Endothelial cell of umbilical vein (primary cell): ENCODE measurements at regions not wholly inside any gene's neighbourhood (a gene's known extent, or its start where the extent isn't known, plus 50 kb on each side); places are given as distances from the start of the nearest gene placed in this dataset.

Experiments used
- BruUV-seq: library from RNA; stranded (reverse); fragments of 400-500 nt; replicated peaks from 2 replicates; lab custom pipeline; 2021; lab: Mats Ljungman, UMichigan
- CTCF ChIA-PET: fragments of 300-600, 350-600 bp; sonication (Branson Sonifier 250); formaldehyde crosslinking; loops from one replicate; lab custom pipeline; 2021; ENCODE audit warnings: antibody characterized with exemption, inconsistent platforms; lab: Charles Lee
- POLR2A ChIA-PET: fragments of 300-600, 350-600 bp; sonication (Branson Sonifier 250); formaldehyde crosslinking; loops from one replicate; lab custom pipeline; 2021; ENCODE audit warnings: antibody characterized with exemption, inconsistent platforms; lab: Charles Lee
- DNase-seq: peaks from one replicate; pipeline ENCODE4 v3.0.0-alpha.2; 2011; ENCODE audit warnings: low read depth, low spot score
- FAIRE-seq: peaks from 2 replicates; lab custom pipeline; 2011; peaks lifted over from hg19 to GRCh38; lab: Jason Lieb, UNC
- H2AFZ ChIP-seq: 2 replicates; pipeline ENCODE4 v1.6.0; 2012; ENCODE audit warnings: low read depth, low read length, control low read depth, inconsistent platforms
- H3K27ac ChIP-seq: 2 replicates; pipeline ENCODE4 v1.5.1; 2011; ENCODE audit warnings: low read depth, mild to moderate bottlenecking, control low read depth, low read length, moderate library complexity; ENCODE audit not compliant: insufficient read depth
- H3K27me3 ChIP-seq, 2 experiments: 2 replicates each; pipeline versions ENCODE4 v1.6.0 to v1.6.1; 2011; ENCODE audit warnings: low read length in 2 of 2, mixed read lengths in 1 of 2; ENCODE audit not compliant: control insufficient read depth in 2 of 2, insufficient read depth in 2 of 2
- H3K36me3 ChIP-seq, 2 experiments: 2 replicates in 1 of 2; 3 replicates in 1 of 2; pipeline ENCODE4 v1.5.1; 2011; ENCODE audit warnings: low read length in 2 of 2, mild to moderate bottlenecking in 1 of 2, moderate library complexity in 1 of 2; ENCODE audit not compliant: control insufficient read depth in 2 of 2, insufficient read depth in 2 of 2; ENCODE audit errors: extremely low read depth in 1 of 2
- H3K4me1 ChIP-seq: 3 replicates; pipeline ENCODE4 v1.5.1; 2011; ENCODE audit warnings: mild to moderate bottlenecking, low read length; ENCODE audit not compliant: control insufficient read depth, insufficient read depth; ENCODE audit errors: extremely low read depth
- H3K4me2 ChIP-seq: 2 replicates; pipeline ENCODE4 v1.6.1; 2011; ENCODE audit warnings: low read length, control low read depth, mixed read lengths; ENCODE audit not compliant: insufficient read depth
- H3K4me3 ChIP-seq, 3 experiments: fragments of 200-600 bp in 1 of 3; sonication (generic), shearing (Covaris generic) in 1 of 3; replicated peaks in 1 of 3; 2 replicates each; pipeline ENCODE4 v1.5.1; 2011 to 2016; ENCODE audit warnings: control low read depth in 3 of 3, low read length in 3 of 3, mild to moderate bottlenecking in 2 of 3, inconsistent platforms in 1 of 3, low read depth in 1 of 3, moderate library complexity in 1 of 3; ENCODE audit not compliant: insufficient read depth in 1 of 3
- H3K79me2 ChIP-seq: 2 replicates; pipeline ENCODE4 v1.6.0; 2012; ENCODE audit warnings: low read length, inconsistent platforms; ENCODE audit not compliant: control insufficient read depth, insufficient read depth
- H3K9ac ChIP-seq: replicated peaks from 2 replicates; pipeline ENCODE3; 2011; ENCODE audit warnings: low read length, control low read depth; ENCODE audit not compliant: insufficient read depth; ENCODE audit errors: extremely low read depth
- H3K9me1 ChIP-seq: replicated peaks from 3 replicates; pipeline ENCODE4 v1.6.0; 2011; ENCODE audit warnings: mild to moderate bottlenecking, low read length; ENCODE audit not compliant: control insufficient read depth, insufficient read depth; ENCODE audit errors: extremely low read depth
- H3K9me3 ChIP-seq: replicated peaks from 2 replicates; pipeline ENCODE4 v1.5.1; 2012; ENCODE audit warnings: low read length, inconsistent platforms; ENCODE audit not compliant: control insufficient read depth, insufficient read depth
- H4K20me1 ChIP-seq: replicated peaks from 2 replicates; pipeline ENCODE3; 2011; ENCODE audit warnings: mild to moderate bottlenecking, low read length; ENCODE audit not compliant: control insufficient read depth, insufficient read depth; ENCODE audit errors: extremely low read depth
- EZH2 ChIP-seq: IDR thresholded peaks from 2 replicates; pipeline ENCODE4 v1.6.1; 2012; ENCODE audit warnings: borderline replicate concordance, low read depth, mild to moderate bottlenecking, moderate library complexity, low read length, inconsistent platforms; ENCODE audit not compliant: severe bottlenecking
- FOS ChIP-seq: IDR thresholded peaks from 2 replicates; pipeline ENCODE4 v1.6.1; 2011; ENCODE audit warnings: mild to moderate bottlenecking, low read length, moderate library complexity, borderline replicate concordance; ENCODE audit not compliant: insufficient read depth
- GATA2 ChIP-seq: IDR thresholded peaks from 2 replicates; pipeline ENCODE4 v1.7.0; 2011; ENCODE audit warnings: low read depth, mild to moderate bottlenecking, moderate library complexity, mixed read lengths, low read length; ENCODE audit not compliant: insufficient read length, insufficient read depth
- JUN ChIP-seq: IDR thresholded peaks from 2 replicates; pipeline ENCODE4 v1.6.1; 2011; ENCODE audit warnings: borderline replicate concordance, low read depth; ENCODE audit not compliant: insufficient read length, insufficient read depth
- MYC ChIP-seq: IDR thresholded peaks from one replicate; pipeline ENCODE4 v1.6.1; 2011; ENCODE audit warnings: mild to moderate bottlenecking, low read depth, low read length
- POLR2A ChIP-seq: IDR thresholded peaks from 2 replicates; pipeline ENCODE4 v1.6.1; 2012; ENCODE audit warnings: low read depth, mild to moderate bottlenecking, control low read depth, low read length
- POLR2AphosphoS5 ChIP-seq: IDR thresholded peaks from 2 replicates; pipeline ENCODE4 v1.6.1; 2012; ENCODE audit warnings: low read depth, mild to moderate bottlenecking, control low read depth, low read length, moderate library complexity; ENCODE audit not compliant: insufficient read depth
- dilution Hi-C: fragments of 300-500 bp; cut with MboI; formaldehyde crosslinking; loops from one replicate; pipeline ENCODE4 v1.15.0; 2019; ENCODE audit warnings: low sequenced_read_pairs; ENCODE audit not compliant: extremely low pct_ligation_motif_present
- intact Hi-C: fragments of 100-400 bp; cut with micrococcal nuclease; formaldehyde crosslinking; loops from one replicate; pipeline ENCODE4 v1.10.0; 2022
- TF ChIP-seq, protein P1 (sequence below): IDR thresholded peaks from 2 replicates; pipeline ENCODE4 v1.6.1; 2011; ENCODE audit not compliant: insufficient read depth, insufficient read length
- TF ChIP-seq, protein P2 (sequence below), 2 donors: IDR thresholded peaks; 1 replicate in 1 of 2; 2 replicates in 1 of 2; pipeline ENCODE4 v1.5.1; 2011; ENCODE audit warnings: low read length in 2 of 2, mild to moderate bottlenecking in 2 of 2, moderate library complexity in 2 of 2, control low read depth in 1 of 2, inconsistent platforms in 1 of 2, low read depth in 1 of 2; ENCODE audit not compliant: insufficient read depth in 1 of 2; ENCODE audit errors: extremely low read depth in 1 of 2

DNA sequence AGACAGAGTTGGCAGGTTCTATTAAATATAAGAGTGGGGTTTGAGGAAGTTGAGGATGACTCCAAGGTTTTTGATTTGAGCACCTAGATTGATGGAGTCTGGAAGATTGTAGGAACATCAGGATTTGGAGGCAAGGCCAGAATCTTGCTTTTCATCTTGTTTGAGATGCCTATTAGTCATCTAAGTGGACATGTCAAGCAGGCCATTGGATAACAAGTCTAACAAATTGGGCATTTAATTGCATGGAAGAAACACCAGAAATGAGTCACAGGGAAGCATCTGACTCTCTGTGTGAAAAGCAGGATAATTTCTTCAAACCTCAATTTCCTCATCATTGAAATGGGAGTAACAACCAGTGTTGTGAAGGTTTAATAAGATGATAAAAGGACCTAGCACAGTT is 53.3 kb upstream of the ARL15 start:
- Histone ChIP-seq H3K9me1 (no peaks in the 10 kb centered on the region), H3K36me3 (no peaks in the 10 kb centered on the region), H3K4me3 (no peak overlapping the region), H3K9me3 (no peaks in the 10 kb centered on the region), H3K79me2 (no peaks in the 10 kb centered on the region), H3K27me3 (peaks cover 4 to 15% of the 10 kb centered on the region in 2 experiments), H4K20me1 (no peaks in the 10 kb centered on the region), H3K27ac (no peak overlapping the region), H3K4me2 (no peak overlapping the region), H3K4me1 (no peaks in the 10 kb centered on the region), H2AFZ (no peak overlapping the region), H3K9ac (no peak overlapping the region)
- no TSS peak for BruUV-seq
- intact Hi-C loops = no loop called here
- TF ChIP-seq POLR2A = no peak
- peak; percentile 21 for TF ChIP-seq FOS
- TF ChIP-seq, protein P1, sequence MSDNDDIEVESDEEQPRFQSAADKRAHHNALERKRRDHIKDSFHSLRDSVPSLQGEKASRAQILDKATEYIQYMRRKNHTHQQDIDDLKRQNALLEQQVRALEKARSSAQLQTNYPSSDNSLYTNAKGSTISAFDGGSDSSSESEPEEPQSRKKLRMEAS = no peak
- TF ChIP-seq, protein P2, sequence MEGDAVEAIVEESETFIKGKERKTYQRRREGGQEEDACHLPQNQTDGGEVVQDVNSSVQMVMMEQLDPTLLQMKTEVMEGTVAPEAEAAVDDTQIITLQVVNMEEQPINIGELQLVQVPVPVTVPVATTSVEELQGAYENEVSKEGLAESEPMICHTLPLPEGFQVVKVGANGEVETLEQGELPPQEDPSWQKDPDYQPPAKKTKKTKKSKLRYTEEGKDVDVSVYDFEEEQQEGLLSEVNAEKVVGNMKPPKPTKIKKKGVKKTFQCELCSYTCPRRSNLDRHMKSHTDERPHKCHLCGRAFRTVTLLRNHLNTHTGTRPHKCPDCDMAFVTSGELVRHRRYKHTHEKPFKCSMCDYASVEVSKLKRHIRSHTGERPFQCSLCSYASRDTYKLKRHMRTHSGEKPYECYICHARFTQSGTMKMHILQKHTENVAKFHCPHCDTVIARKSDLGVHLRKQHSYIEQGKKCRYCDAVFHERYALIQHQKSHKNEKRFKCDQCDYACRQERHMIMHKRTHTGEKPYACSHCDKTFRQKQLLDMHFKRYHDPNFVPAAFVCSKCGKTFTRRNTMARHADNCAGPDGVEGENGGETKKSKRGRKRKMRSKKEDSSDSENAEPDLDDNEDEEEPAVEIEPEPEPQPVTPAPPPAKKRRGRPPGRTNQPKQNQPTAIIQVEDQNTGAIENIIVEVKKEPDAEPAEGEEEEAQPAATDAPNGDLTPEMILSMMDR (IDR thresholded peaks at IDR 0.05; ENCODE audit: extremely low read depth in 1 of 2, insufficient read depth in 1 of 2, low read depth in 1 of 2, low read length in 2 of 2) = no peak
- TF ChIP-seq POLR2AphosphoS5 = no peak
- CTCF ChIA-PET = no interaction called here
- FAIRE-seq (no peak), DNase-seq (no peak)
- POLR2A ChIA-PET = no interaction called here
- dilution Hi-C loops = no loop called here

GRCh38 chr5:54362992-54363625 is 52.7 kb upstream of the ARL15 start:
- Histone ChIP-seq H3K4me1 (no peaks in the 10 kb centered on the region), H2AFZ (no peak overlapping the region), H3K9ac (no peak overlapping the region), H3K27ac (no peak overlapping the region), H3K9me3 (no peaks in the 10 kb centered on the region), H3K79me2 (no peaks in the 10 kb centered on the region), H4K20me1 (no peaks in the 10 kb centered on the region), H3K27me3 (peaks cover 4 to 15% of the 10 kb centered on the region in 2 experiments), H3K4me3 (no peak overlapping the region), H3K9me1 (no peaks in the 10 kb centered on the region), H3K36me3 (no peaks in the 10 kb centered on the region), H3K4me2 (no peak overlapping the region)
- dilution Hi-C loops (no loop called here), intact Hi-C loops (no loop called here)
- CTCF ChIA-PET = no interaction called here
- TF ChIP-seq POLR2A (no peak), JUN (no peak), FOS (no peak), EZH2 (no peak), POLR2AphosphoS5 (no peak), MYC (no peak), GATA2 (no peak)
- TF ChIP-seq, protein P1 = no peak
- TF ChIP-seq, protein P2 (IDR thresholded peaks at IDR 0.05; ENCODE audit: extremely low read depth in 1 of 2, insufficient read depth in 1 of 2, low read depth in 1 of 2, low read length in 2 of 2) = no peak
- POLR2A ChIA-PET = no interaction called here
- FAIRE-seq = no peak
- no TSS peak for BruUV-seq
- DNase-seq = no peak
